Stimulated activated memory B cell treated with anti-CD40 and anti-IgM and Interleukin-4, amounts not matched to agents 10 μg/mL and 1 μg/mL and 100 μg/mL, for 72 hours (primary cell): ENCODE measurements at regions not wholly inside any gene's neighbourhood (a gene's known extent, or its start where the extent isn't known, plus 50 kb on each side); places are given as distances from the start of the nearest gene placed in this dataset.
A peak's percentile ranks its signal among the peaks of the same experiment; 100 is the strongest.

ENCODE experiments used
- ATAC-seq: fragments of 150-1000 bp; cut with Tn5 transposase; 2 replicates; pipeline ENCODE4 v1.10.0; 2021
- H3K27ac Mint-ChIP-seq: one replicate; pipeline ENCODE4 v1.8.0; 2022; ENCODE audit warnings: mild to moderate bottlenecking, mixed read lengths
- H3K27me3 Mint-ChIP-seq: one replicate; pipeline ENCODE4 v1.8.0; 2022; ENCODE audit warnings: mixed read lengths
- H3K36me3 Mint-ChIP-seq: one replicate; pipeline ENCODE4 v1.8.0; 2022; ENCODE audit warnings: mixed read lengths
- H3K4me1 Mint-ChIP-seq: one replicate; pipeline ENCODE4 v1.8.0; 2022; ENCODE audit warnings: mixed read lengths
- H3K4me3 Mint-ChIP-seq: one replicate; pipeline ENCODE4 v1.8.0; 2022; ENCODE audit warnings: mild to moderate bottlenecking, moderate library complexity, mixed read lengths
- H3K9me3 Mint-ChIP-seq: one replicate; pipeline ENCODE4 v1.8.0; 2022; ENCODE audit warnings: mixed read lengths

DNA sequence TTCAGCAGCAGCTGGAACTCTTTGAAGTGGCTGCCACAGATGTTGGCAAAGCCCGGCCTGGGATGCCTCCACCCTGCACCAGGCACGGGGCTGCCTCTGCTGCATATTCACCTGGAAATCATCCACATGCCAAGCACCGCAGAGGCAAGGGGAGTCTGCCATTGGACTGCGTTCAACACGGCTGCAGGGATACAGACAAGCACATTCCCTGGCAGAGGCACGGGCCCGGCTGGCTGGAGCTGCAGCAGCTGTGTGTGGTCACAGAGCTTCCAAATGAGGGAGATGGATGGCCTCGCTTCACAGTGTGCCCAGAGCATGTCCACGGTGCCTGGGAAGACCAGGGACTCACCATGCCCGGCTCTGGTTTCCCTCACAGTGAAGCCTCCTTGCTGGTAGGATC, 1378.9 kb downstream of the TBC1D22A start:
- H3K4me3 Mint-ChIP-seq, result no peak overlapping the region
- H3K27ac Mint-ChIP-seq, result no peak overlapping the region
- H3K4me1 Mint-ChIP-seq, result peaks cover 20% of the 10 kb centered on the region
- H3K27me3 Mint-ChIP-seq, result peaks cover 37% of the 10 kb centered on the region
- no peaks in the 10 kb centered on the region for H3K36me3 Mint-ChIP-seq
- H3K9me3 Mint-ChIP-seq, result no peaks in the 10 kb centered on the region
- ATAC-seq, result no peak

DNA sequence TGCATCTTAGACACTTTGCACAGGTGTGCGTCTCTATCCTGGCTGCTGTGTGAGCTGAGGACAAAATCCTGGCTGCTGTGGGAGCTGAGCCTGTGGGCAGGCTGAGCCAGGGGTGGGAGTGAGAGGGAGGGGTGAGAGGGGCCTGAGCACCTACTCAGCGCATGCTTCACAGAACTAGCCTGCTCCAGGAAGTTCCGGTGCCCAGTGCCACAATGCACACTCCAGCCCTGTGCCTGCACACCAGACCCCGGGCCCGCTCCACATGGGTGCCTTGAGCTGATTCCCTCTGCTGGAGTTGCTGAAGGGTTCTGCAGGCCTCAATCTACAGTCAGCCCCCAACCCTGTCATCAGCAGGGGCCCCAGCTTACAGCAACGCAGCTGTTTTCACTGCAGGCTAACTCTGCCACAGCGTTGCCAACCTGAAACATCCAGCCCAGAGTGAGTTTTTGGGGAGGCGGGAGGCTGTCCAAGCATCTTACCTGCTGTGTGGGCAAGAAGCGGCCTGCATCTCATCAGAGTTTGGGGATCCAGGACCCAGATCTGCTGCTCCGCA, 1377.9 kb downstream of the TBC1D22A start:
- ATAC-seq, result no peak
- Mint-ChIP-seq H3K4me1 (peaks cover 12% of the 10 kb centered on the region), H3K4me3 (no peak overlapping the region), H3K27me3 (peaks cover 27% of the 10 kb centered on the region), H3K9me3 (no peaks in the 10 kb centered on the region), H3K36me3 (no peaks in the 10 kb centered on the region), H3K27ac (no peak overlapping the region)

DNA sequence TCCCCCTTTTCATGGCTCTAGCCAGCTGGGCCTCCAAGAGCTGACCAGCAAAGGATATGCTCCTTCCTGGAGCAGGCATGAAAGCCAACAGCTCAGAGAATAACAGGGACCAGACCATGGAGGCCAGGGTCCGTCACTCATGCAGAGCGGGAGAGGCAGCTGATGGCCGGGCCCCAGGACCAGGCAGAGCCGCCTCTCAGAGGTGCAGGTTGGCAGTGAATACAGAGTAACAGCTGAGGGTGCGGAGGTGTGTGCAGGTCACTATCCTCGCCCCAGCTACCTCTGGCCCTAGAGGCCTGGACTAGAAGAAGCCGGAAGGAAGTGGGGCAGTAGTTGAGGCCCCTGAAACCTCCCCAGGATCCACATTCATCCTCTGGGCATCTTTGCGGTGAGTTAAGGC, 1377.3 kb downstream of the TBC1D22A start:
- Mint-ChIP-seq H3K4me1 (peaks cover 12% of the 10 kb centered on the region), H3K27ac (no peak overlapping the region), H3K9me3 (no peaks in the 10 kb centered on the region), H3K27me3 (peaks cover 21% of the 10 kb centered on the region), H3K36me3 (no peaks in the 10 kb centered on the region), H3K4me3 (no peak overlapping the region)
- ATAC-seq, result no peak

DNA sequence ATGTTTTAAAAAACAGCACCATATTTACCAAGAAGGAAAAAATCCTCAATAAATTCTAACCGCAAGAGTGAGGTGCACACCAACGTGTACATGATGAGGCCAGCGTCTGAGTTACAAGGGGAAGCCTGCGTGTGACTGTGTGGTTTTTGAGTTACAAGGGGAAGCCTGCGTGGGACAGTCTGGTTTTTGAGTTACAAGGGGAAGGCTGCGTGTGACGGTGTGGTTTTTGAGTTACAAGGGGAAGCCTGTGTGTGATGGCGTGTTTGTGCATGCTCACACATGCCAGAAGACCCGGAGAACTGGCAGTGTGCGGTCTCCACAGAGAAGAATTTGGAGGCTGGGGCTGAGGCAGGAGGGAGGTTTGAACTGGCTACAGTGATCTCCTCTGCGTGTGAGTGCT, 1376.4 kb downstream of the TBC1D22A start:
- H3K27me3 Mint-ChIP-seq, result peaks cover 12% of the 10 kb centered on the region
- peak; percentile 57 for ATAC-seq
- H3K36me3 Mint-ChIP-seq, result no peaks in the 10 kb centered on the region
- no peak overlapping the region for H3K27ac Mint-ChIP-seq
- H3K9me3 Mint-ChIP-seq, result peaks cover 3% of the 10 kb centered on the region
- no peak overlapping the region for H3K4me3 Mint-ChIP-seq
- peaks cover 12% of the 10 kb centered on the region for H3K4me1 Mint-ChIP-seq

DNA sequence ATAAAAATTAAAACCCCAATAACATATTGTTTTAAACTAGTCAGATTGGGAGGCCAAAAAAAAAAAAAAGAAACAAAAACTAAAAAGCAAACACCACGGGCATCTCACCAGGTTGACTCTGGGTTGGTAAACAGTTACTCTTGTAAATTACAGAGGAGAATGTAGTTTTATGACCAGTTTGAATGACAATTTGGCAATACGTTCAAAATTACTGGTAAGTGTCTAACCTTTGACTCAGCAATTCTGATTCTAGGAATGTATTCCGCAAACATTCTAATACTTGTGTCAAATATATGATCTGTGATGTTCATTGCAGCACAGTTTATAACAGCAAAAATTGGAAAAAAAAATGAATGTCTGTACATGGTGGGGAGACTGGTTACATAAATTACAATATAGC, 1376.0 kb downstream of the TBC1D22A start:
- H3K4me1 Mint-ChIP-seq, result peaks cover 12% of the 10 kb centered on the region
- no peak overlapping the region for H3K27ac Mint-ChIP-seq
- peaks cover 8% of the 10 kb centered on the region for H3K27me3 Mint-ChIP-seq
- no peaks in the 10 kb centered on the region for H3K36me3 Mint-ChIP-seq
- H3K9me3 Mint-ChIP-seq, result peaks cover 3% of the 10 kb centered on the region
- no peak overlapping the region for H3K4me3 Mint-ChIP-seq
- ATAC-seq, result no peak

DNA sequence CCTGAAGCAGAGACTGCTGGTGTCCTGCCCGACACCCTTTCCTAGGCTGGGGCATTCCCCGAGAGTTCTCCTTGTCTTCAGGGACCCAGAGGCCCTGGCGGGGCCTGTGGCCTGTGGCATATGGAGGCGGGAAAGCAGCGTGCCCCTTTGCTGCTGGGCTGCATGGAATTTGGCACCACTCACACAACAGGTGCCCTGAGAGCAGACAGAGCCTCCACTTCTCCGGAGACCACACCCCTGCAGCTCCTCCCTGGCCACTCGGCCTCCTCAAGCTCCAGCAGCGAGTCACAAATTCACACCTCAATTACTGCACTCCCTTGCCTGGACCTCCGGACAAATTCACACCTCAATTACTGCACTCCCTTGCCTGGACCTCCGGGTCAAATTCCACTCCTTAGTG, 1375.2 kb downstream of the TBC1D22A start:
- Mint-ChIP-seq H3K36me3 (no peaks in the 10 kb centered on the region), H3K9me3 (peaks cover 3% of the 10 kb centered on the region), H3K4me1 (peaks cover 12% of the 10 kb centered on the region), H3K27me3 (peaks cover 3% of the 10 kb centered on the region), H3K27ac (no peak overlapping the region), H3K4me3 (no peak overlapping the region)
- no peak for ATAC-seq

DNA sequence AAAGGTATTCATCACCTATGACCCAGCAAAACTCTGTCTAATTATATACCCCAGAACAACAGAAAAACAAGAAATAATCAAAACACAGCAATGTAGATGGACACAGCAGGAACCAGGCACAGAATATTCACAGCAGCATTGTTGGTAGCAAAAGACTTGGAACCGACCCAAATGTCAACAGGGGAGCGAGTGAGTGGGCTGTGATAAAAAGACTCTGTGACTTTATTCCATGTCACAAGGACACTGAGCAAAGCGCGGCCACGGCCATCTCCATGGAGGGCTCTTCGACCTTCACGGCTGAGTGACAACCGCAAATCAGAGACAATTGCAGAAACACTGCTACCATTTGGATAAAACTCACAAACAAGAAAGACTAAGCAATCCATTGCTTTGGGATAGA, 1373.1 kb downstream of the TBC1D22A start:
- no peaks in the 10 kb centered on the region for H3K36me3 Mint-ChIP-seq
- peaks cover 3% of the 10 kb centered on the region for H3K9me3 Mint-ChIP-seq
- no peak overlapping the region for H3K27ac Mint-ChIP-seq

DNA sequence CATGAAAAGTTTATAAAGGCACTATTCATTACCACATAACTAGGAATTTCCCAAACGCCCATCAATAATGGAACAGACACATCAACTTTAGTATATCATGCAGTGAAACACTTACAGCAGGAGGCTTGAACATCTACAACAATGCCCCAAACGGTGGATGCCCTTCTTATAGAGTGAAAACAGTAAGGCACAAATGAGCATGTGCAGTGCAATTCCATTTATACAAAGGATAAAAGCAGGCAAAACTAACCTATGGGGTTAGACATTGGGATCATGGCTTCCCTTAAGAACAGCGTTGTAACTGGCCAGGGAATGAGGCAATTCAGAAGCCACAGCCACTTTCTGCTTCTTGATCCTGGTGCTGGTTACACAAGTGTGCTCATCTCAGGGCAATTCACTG, 1363.0 kb downstream of the TBC1D22A start:
- Mint-ChIP-seq H3K36me3 (no peaks in the 10 kb centered on the region), H3K4me1 (peaks cover 7% of the 10 kb centered on the region), H3K27me3 (peaks cover 13% of the 10 kb centered on the region), H3K27ac (no peak overlapping the region), H3K4me3 (no peak overlapping the region), H3K9me3 (peaks cover 3% of the 10 kb centered on the region)
- ATAC-seq, result no peak

More for the DNA sequence above, 1373.1 kb downstream of the TBC1D22A start:
- no peak for ATAC-seq
- Mint-ChIP-seq H3K4me3 (no peak overlapping the region), H3K4me1 (peaks cover 12% of the 10 kb centered on the region), H3K27me3 (peaks cover 23% of the 10 kb centered on the region)

DNA sequence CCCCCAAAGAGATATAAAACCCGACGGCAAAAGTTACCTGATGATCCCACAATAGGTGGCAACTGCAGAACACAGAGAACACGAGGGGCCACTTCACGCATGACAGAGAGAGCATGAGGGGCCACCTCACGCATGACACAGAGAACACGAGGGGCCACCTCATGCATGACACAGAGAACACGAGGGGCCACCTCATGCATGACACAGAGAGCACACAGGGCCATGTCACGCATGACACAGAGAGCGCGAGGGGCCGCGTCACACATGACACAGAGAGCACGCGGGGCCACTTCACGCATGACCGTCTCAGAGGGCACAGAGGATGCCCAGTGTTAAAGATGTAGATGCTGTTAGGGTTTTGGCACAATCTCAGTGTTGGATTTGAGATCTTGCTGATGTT, 1359.5 kb downstream of the TBC1D22A start:
- Mint-ChIP-seq H3K9me3 (peaks cover 5% of the 10 kb centered on the region), H3K36me3 (no peaks in the 10 kb centered on the region), H3K27me3 (peaks cover 16% of the 10 kb centered on the region), H3K27ac (no peak overlapping the region), H3K4me1 (peaks cover 17% of the 10 kb centered on the region), H3K4me3 (no peak overlapping the region)
- ATAC-seq, result no peak

DNA sequence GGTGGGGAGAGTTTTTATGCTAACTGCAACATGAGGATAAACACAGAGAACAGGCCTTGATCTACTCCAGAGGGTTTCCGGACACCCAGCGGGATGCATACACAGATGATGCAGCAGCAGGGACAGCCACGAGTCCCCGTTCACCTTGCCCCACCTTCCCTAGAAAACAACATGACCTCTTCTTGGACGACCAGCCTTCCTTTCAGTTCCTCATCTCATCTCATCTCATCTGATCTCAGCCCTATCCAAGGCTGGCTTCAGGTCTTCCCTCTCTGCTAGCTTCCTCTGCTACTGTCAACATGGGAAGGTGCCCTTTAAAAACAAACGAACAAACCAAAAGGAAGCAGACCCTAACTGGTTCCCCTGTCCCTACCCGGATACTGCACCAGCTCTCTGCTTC, 1356.2 kb downstream of the TBC1D22A start:
- H3K27ac Mint-ChIP-seq, result no peak overlapping the region
- peaks cover 17% of the 10 kb centered on the region for H3K4me1 Mint-ChIP-seq
- no peaks in the 10 kb centered on the region for H3K36me3 Mint-ChIP-seq
- ATAC-seq, result peak; percentile 67
- H3K27me3 Mint-ChIP-seq, result peaks cover 20% of the 10 kb centered on the region
- no peak overlapping the region for H3K4me3 Mint-ChIP-seq
- peaks cover 12% of the 10 kb centered on the region for H3K9me3 Mint-ChIP-seq

DNA sequence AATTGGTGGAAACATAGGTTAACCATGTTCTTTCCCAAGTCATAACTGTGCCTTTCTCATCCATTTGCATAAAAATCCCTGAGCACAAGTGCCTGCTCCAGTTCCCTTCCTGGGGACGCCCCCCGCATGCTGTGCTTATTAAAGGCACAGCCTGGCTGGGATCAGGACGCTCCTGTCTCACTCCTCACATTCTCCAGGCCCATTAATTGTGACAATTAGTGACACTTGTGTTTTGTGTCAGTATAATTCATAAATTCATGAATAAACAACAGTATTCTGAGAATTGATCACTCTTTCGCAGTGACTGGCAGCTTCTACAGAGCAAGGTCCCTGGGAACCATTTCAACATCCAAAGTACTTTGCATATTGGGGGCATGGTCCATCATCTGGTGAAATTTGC, 1354.4 kb downstream of the TBC1D22A start:
- H3K4me1 Mint-ChIP-seq, result peaks cover 24% of the 10 kb centered on the region
- no peak for ATAC-seq
- peaks cover 20% of the 10 kb centered on the region for H3K27me3 Mint-ChIP-seq
- H3K9me3 Mint-ChIP-seq, result peaks cover 9% of the 10 kb centered on the region
- H3K27ac Mint-ChIP-seq, result no peak overlapping the region
- no peaks in the 10 kb centered on the region for H3K36me3 Mint-ChIP-seq
- H3K4me3 Mint-ChIP-seq, result no peak overlapping the region

DNA sequence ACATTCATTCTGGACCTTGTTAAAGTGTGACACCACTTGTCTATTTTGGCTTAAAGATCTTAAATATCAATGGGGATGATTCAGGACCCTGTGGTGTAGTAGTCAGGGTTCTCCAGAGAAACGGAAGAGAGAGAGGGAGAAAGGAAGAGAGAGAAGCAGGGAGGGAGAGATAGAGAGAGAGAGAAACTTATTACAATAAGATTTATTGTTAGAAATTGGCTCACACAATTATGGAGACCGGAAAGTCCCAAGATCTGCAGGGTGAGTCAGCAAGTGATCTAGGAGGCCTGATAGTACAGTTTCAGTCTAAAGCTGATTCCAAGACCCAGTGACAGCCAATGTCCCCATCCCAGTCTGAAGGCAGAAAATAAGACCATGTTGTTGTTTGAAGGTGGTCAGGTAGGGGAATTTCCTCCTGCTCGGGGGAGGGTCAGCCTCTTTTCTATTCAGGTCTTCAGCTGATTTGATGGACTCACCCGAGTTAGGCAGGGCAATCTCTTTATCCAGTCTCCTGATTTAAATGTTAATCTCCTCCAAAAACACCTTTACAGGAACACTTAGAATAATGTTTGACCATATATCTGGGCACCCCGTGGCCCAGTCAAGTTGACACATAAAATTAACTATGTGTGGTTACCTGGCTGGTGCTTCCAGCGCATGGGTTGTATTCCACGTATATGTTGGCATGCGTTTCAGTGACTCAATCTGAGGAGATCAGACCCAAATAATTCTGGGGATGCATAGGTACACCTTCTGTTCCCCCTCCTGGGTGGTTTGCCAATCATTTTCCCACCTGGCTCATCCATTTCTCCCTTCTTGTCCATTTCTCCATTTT, 1350.5 kb downstream of the TBC1D22A start:
- H3K4me1 Mint-ChIP-seq, result peaks cover 7% of the 10 kb centered on the region
- peaks cover 11% of the 10 kb centered on the region for H3K27me3 Mint-ChIP-seq
- H3K4me3 Mint-ChIP-seq, result no peak overlapping the region
- H3K27ac Mint-ChIP-seq, result no peak overlapping the region
- no peaks in the 10 kb centered on the region for H3K36me3 Mint-ChIP-seq
- H3K9me3 Mint-ChIP-seq, result peaks cover 13% of the 10 kb centered on the region
- ATAC-seq, result no peak

DNA sequence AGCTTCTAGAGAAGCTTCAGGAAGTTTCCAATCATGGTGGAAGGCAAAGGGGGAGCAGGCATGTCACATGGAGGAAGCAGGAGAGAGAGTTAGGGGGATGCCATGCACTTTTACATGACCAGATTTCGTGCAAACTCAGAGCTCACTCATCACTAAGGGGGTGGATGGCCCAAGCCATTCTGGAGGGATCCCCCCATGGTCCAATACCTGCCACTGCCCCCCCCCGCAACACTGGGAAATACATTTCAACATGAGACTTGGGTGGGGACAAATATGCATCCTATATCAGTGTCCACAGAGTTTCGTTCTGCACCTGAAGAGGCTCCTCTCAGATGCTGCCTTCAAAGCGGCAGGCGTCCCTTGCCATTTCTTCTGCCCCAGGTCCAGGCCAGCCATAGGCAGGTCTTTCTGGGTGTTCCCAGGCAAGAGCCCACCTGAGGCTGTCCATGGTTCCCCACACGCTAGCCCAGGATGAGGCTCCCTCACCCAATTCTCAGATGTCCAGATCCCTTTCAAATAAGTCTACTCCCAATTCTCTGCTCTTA, 1344.3 kb downstream of the TBC1D22A start:
- H3K27ac Mint-ChIP-seq, result no peak overlapping the region
- H3K4me1 Mint-ChIP-seq, result peaks cover 6% of the 10 kb centered on the region
- peaks cover 6% of the 10 kb centered on the region for H3K9me3 Mint-ChIP-seq
- H3K27me3 Mint-ChIP-seq, result peaks cover 31% of the 10 kb centered on the region
- ATAC-seq, result no peak
- H3K4me3 Mint-ChIP-seq, result no peak overlapping the region
- H3K36me3 Mint-ChIP-seq, result peaks cover 5% of the 10 kb centered on the region

DNA sequence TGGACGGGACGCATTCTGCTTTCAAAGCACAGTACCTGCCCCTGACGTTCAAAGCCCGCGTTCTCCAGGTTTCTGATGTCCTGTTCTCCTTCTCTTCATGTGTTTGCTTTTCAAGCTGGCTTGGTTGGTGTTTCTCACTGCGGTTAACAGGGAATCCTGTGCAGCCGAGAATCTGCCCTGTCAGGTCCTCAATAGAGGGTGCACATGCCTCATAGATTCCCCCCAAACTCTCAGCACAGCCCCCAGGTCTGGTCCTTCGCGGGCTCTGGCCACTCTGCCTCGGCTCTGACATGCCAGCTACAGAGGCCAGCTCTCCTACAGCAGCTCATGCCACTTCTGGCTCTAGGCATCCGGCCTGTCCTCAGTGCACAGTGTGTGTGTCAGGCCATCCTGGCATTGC, 1343.8 kb downstream of the TBC1D22A start:
- H3K27ac Mint-ChIP-seq, result no peak overlapping the region
- ATAC-seq, result no peak
- H3K36me3 Mint-ChIP-seq, result peaks cover 5% of the 10 kb centered on the region
- H3K4me1 Mint-ChIP-seq, result peaks cover 6% of the 10 kb centered on the region
- H3K27me3 Mint-ChIP-seq, result peaks cover 31% of the 10 kb centered on the region
- H3K4me3 Mint-ChIP-seq, result no peak overlapping the region
- peaks cover 6% of the 10 kb centered on the region for H3K9me3 Mint-ChIP-seq

DNA sequence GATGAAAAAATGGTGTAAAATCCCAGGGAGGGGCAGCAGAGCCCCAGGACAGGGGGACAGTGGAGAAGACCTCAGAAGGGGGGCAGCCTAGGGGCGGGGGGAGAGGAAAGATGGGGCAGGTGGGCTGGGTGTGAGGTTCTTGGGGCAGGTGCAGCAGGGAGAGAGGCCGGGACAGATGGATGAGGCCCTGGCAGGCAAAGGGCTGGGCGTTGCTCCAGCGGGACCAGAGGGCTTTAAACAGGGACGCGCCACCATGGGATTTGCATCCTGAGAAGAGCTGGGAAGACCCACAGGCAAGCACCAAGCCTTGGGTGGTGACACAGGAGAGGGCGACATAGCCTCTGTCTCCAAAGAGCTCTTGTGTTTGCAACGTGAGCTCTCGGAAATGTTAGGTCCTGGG, 1342.8 kb downstream of the TBC1D22A start:
- Mint-ChIP-seq H3K4me3 (no peak overlapping the region), H3K9me3 (peaks cover 6% of the 10 kb centered on the region), H3K27ac (no peak overlapping the region), H3K27me3 (peaks cover 31% of the 10 kb centered on the region), H3K4me1 (peaks cover 16% of the 10 kb centered on the region), H3K36me3 (peaks cover 5% of the 10 kb centered on the region)
- ATAC-seq, result no peak

DNA sequence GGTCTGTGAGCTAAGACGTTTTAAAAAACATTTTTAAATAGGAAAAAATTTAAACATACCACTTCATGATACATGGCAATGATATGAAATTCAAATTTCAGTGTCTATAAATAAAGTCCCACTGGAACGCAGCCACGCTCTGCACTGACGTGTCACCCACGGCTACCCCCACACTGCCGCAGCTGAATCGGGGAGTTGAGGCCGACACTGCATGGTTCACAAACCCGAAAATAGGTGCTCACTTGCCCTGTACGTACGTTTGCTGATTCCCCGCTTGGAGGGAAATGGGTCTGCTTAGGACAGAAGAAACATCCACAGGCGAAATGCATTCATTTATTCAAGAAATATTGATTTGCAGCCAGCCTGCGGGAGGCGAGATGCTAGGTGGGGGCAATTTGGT, 1342.3 kb downstream of the TBC1D22A start:
- Mint-ChIP-seq H3K27ac (no peak overlapping the region), H3K4me3 (no peak overlapping the region), H3K4me1 (peaks cover 21% of the 10 kb centered on the region), H3K27me3 (peaks cover 31% of the 10 kb centered on the region), H3K36me3 (peaks cover 5% of the 10 kb centered on the region), H3K9me3 (peaks cover 6% of the 10 kb centered on the region)
- no peak for ATAC-seq
